ENCODE measurements at regions not wholly inside any gene's neighbourhood (a gene's known extent, or its start where the extent isn't known, plus 50 kb on each side); places are given as distances from the start of the nearest gene placed in this dataset.

DNA sequence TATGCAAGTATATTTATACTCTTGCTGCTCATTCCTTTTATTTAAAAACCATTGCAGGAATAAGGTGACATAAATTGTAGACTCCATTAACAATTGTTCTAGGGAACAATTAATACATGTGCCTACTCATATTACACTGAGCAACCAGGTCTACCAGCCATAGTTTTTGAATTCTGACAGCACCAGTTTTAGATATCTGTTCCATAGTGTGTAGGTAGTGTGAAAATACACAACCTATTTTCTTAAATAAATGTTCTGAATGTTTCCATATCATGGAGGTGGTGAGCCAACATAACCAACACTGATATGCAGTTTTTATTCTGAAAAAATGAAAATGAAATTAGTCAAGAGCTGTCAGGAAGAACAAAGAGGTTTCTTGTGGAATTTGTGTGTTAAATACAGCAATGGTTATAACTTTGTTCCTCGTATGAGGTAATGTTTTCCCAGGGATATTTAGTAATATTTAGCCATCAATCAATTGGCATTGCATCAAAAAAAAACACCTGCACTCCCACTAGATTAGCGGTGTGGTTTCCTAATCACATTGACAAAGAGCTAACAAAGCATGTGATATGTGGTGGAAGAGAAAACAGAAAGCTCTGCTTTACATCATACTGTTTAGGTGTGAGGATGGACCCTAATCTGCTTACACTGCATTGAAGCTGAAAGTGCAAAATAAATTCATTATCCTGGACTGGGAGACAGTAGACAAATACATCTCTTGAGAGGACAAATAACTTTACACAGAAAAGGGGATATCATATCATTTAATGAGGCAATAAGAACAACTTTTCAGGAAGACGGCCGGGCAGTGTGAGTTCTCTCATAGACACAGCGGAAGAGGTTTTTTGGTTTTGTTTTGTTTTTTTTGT, 369.5 kb upstream of the THBS1 start:
- POLR2A ChIA-PET (ENCODE audit: low non-redundant PET), result no interaction called here
- no TSS peak for BruUV-seq (replicated peaks)
- H3K4me1 ChIP-seq (ENCODE audit: insufficient read depth, low read length, poor library complexity, severe bottlenecking), result no peaks in the 10 kb centered on the region
- H3K9me3 ChIP-seq (ENCODE audit: low read depth, low read length, poor library complexity, severe bottlenecking), result no peaks in the 10 kb centered on the region
- intact Hi-C loops (cut with micrococcal nuclease; ENCODE audit: unreplicated experiment), result no loop called here
- no peaks in the 10 kb centered on the region for H3K36me3 ChIP-seq (ENCODE audit: insufficient read depth, low read length, poor library complexity, severe bottlenecking)
- TF ChIP-seq, protein P1, sequence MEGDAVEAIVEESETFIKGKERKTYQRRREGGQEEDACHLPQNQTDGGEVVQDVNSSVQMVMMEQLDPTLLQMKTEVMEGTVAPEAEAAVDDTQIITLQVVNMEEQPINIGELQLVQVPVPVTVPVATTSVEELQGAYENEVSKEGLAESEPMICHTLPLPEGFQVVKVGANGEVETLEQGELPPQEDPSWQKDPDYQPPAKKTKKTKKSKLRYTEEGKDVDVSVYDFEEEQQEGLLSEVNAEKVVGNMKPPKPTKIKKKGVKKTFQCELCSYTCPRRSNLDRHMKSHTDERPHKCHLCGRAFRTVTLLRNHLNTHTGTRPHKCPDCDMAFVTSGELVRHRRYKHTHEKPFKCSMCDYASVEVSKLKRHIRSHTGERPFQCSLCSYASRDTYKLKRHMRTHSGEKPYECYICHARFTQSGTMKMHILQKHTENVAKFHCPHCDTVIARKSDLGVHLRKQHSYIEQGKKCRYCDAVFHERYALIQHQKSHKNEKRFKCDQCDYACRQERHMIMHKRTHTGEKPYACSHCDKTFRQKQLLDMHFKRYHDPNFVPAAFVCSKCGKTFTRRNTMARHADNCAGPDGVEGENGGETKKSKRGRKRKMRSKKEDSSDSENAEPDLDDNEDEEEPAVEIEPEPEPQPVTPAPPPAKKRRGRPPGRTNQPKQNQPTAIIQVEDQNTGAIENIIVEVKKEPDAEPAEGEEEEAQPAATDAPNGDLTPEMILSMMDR (conservative IDR thresholded peaks at IDR 0.05; ENCODE audit: low read depth, low read length), result no peak
- TF ChIP-seq EZH2 (IDR thresholded peaks at IDR 0.05; ENCODE audit: borderline replicate concordance, low read depth, low read length, poor library complexity, severe bottlenecking), result no peak
- no peak overlapping the region for H3K27ac ChIP-seq (ENCODE audit: low read depth, low read length, poor library complexity, severe bottlenecking)
- no peak overlapping the region for H3K4me3 ChIP-seq (ENCODE audit: low read depth, low read length, poor library complexity, severe bottlenecking)
- CTCF ChIA-PET, result no interaction called here
- no peaks in the 10 kb centered on the region for H3K27me3 ChIP-seq (replicated peaks; ENCODE audit: insufficient read depth, low read depth, low read length, poor library complexity)
- no peak for DNase-seq (ENCODE audit: low spot score)

DNA sequence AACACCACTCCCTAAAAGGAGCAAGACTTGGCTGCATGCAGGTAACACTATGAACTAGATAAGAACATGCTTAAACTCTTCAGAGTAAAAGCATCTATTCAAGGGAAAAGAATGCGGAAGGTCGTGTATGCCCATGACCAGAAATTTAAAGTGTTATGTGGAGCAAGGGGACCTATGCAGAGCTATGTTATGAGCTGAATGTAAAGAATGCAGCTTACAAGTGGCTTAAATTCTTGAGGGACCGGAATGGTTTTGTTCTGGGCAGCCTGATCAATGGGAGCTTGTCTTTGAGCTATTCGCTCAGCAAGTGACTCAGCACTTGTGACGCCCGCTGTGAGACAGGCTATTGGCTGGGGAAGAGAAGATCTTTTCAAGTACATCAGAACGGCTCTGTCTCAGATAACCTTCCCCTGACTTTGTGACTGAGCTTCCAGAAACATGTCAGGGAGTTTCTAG, 367.5 kb upstream of the THBS1 start:
- ChIA-PET CTCF (no interaction called here), POLR2A (ENCODE audit: low non-redundant PET) (no interaction called here)
- no peak overlapping the region for H3K4me3 ChIP-seq (ENCODE audit: low read depth, low read length, poor library complexity, severe bottlenecking)
- no TSS peak for BruUV-seq (replicated peaks)
- TF ChIP-seq, protein P1 (conservative IDR thresholded peaks at IDR 0.05; ENCODE audit: low read depth, low read length), result no peak
- no peak for TF ChIP-seq EZH2 (IDR thresholded peaks at IDR 0.05; ENCODE audit: borderline replicate concordance, low read depth, low read length, poor library complexity, severe bottlenecking)
- intact Hi-C loops (cut with micrococcal nuclease; ENCODE audit: unreplicated experiment), result no loop called here
- no peaks in the 10 kb centered on the region for H3K27me3 ChIP-seq (replicated peaks; ENCODE audit: insufficient read depth, low read depth, low read length, poor library complexity)
- no peak overlapping the region for H3K27ac ChIP-seq (ENCODE audit: low read depth, low read length, poor library complexity, severe bottlenecking)
- no peaks in the 10 kb centered on the region for H3K9me3 ChIP-seq (ENCODE audit: low read depth, low read length, poor library complexity, severe bottlenecking)
- H3K4me1 ChIP-seq (ENCODE audit: insufficient read depth, low read length, poor library complexity, severe bottlenecking), result no peaks in the 10 kb centered on the region
- peak; percentile 51 for DNase-seq (ENCODE audit: low spot score)
- H3K36me3 ChIP-seq (ENCODE audit: insufficient read depth, low read length, poor library complexity, severe bottlenecking), result no peaks in the 10 kb centered on the region

DNA sequence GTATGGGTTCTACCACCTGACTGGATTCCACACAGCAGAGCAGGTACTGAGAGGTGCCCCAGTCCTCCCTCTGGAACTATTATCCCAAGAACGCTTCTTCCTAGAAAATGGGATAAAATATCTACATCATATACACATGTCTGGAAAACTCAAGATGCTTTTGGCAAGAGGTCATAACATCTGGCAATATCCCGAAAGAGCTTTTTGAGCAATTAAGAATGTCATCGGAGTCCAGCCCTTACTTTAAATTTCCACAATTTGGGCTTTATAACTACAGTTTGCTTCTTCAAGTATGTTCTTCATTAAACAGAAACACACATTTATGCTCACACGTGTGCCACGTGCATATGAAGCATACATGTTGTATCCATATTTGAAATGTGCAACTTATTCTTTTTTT, 365.9 kb upstream of the THBS1 start:
- no peaks in the 10 kb centered on the region for H3K4me1 ChIP-seq (ENCODE audit: insufficient read depth, low read length, poor library complexity, severe bottlenecking)
- BruUV-seq (replicated peaks), result no TSS peak
- intact Hi-C loops (cut with micrococcal nuclease; ENCODE audit: unreplicated experiment), result no loop called here
- no peak overlapping the region for H3K27ac ChIP-seq (ENCODE audit: low read depth, low read length, poor library complexity, severe bottlenecking)
- DNase-seq (ENCODE audit: low spot score), result no peak
- ChIA-PET CTCF (no interaction called here), POLR2A (ENCODE audit: low non-redundant PET) (no interaction called here)
- no peak overlapping the region for H3K4me3 ChIP-seq (ENCODE audit: low read depth, low read length, poor library complexity, severe bottlenecking)
- no peaks in the 10 kb centered on the region for H3K36me3 ChIP-seq (ENCODE audit: insufficient read depth, low read length, poor library complexity, severe bottlenecking)
- H3K9me3 ChIP-seq (ENCODE audit: low read depth, low read length, poor library complexity, severe bottlenecking), result no peaks in the 10 kb centered on the region
- TF ChIP-seq EZH2 (IDR thresholded peaks at IDR 0.05; ENCODE audit: borderline replicate concordance, low read depth, low read length, poor library complexity, severe bottlenecking), result no peak
- H3K27me3 ChIP-seq (replicated peaks; ENCODE audit: insufficient read depth, low read depth, low read length, poor library complexity), result no peaks in the 10 kb centered on the region

DNA sequence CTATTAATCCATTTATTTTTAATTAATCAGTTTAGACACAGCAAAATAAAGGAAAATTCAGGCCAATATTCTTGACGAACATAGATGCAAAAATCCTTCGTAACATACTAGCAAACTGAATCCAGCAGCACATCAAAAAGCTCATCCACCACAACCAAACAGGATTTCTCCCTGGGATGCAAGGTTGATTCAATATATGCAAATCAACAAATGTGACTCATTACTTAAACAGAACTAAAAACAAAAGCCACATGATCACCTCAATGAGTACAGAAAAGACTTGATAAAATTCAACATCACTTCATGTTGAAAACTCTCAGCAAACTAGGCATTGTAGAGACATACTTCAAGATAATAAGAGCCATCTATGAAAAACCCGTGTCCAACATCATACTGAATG, 364.1 kb upstream of the THBS1 start:
- TF ChIP-seq, protein P1 (conservative IDR thresholded peaks at IDR 0.05; ENCODE audit: low read depth, low read length), result no peak
- TF ChIP-seq EZH2 (IDR thresholded peaks at IDR 0.05; ENCODE audit: borderline replicate concordance, low read depth, low read length, poor library complexity, severe bottlenecking), result no peak
- Histone ChIP-seq H3K27ac (ENCODE audit: low read depth, low read length, poor library complexity, severe bottlenecking) (no peak overlapping the region), H3K4me1 (ENCODE audit: insufficient read depth, low read length, poor library complexity, severe bottlenecking) (no peaks in the 10 kb centered on the region), H3K36me3 (ENCODE audit: insufficient read depth, low read length, poor library complexity, severe bottlenecking) (no peaks in the 10 kb centered on the region), H3K9me3 (ENCODE audit: low read depth, low read length, poor library complexity, severe bottlenecking) (no peaks in the 10 kb centered on the region), H3K27me3 (replicated peaks; ENCODE audit: insufficient read depth, low read depth, low read length, poor library complexity) (peaks cover 4% of the 10 kb centered on the region), H3K4me3 (ENCODE audit: low read depth, low read length, poor library complexity, severe bottlenecking) (no peak overlapping the region)
- ChIA-PET POLR2A (ENCODE audit: low non-redundant PET) (no interaction called here), CTCF (no interaction called here)
- intact Hi-C loops (cut with micrococcal nuclease; ENCODE audit: unreplicated experiment), result no loop called here
- no TSS peak for BruUV-seq (replicated peaks)
- no peak for DNase-seq (ENCODE audit: low spot score)
